ENCODE measurements at regions not wholly inside any gene's neighbourhood (a gene's known extent, or its start where the extent isn't known, plus 50 kb on each side); places are given as distances from the start of the nearest gene placed in this dataset.

DNA sequence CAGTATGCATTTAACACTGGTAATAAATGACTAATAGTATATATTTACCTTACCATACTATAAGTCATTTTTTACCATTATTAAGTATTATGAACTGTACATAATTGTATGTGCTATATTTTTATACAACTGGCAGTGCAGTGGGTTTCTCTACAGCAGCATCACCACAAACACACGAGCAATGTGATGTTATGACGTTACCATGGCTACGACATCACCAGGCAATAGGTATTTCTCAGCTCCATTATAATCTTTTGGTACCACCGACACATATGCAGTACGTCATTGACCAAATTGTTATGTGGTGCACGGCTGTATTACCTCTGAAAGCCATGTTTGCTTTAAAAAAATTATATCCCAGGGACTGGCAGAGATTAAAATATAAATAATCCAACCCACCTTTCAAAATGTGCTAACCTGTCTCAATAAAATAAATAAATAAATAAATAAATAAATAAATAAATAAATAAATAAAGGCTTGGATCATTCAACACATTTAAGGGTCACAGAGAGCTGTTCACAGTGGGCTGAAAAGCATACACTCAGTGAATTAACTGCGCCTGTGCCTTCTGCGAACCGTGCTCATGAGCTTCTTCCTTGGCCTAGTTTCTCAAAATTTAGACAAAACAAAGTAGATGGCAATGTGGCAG, 121.4 kb upstream of the SLC35F3 start:
- Histone ChIP-seq H2AFZ (ENCODE audit: control insufficient read depth, low read depth, low read length) (no peak overlapping the region), H3K27me3 (replicated peaks in 1 of 2; ENCODE audit: control insufficient read depth in 2 of 2, insufficient read depth in 2 of 2, low read length in 1 of 2) (no peaks in the 10 kb centered on the region), H4K20me1 (ENCODE audit: control insufficient read depth, insufficient read depth) (no peaks in the 10 kb centered on the region), H3K4me2 (ENCODE audit: control insufficient read depth, insufficient read depth) (no peak overlapping the region), H3K9ac (ENCODE audit: control insufficient read depth, insufficient read depth, low read length) (no peak overlapping the region), H3K4me3 (no peak overlapping the region), H3K4me1 (ENCODE audit: control insufficient read depth, insufficient read depth, low read length) (no peaks in the 10 kb centered on the region), H3K79me2 (ENCODE audit: control insufficient read depth, insufficient read depth, low read length) (no peaks in the 10 kb centered on the region), H3K9me3 (replicated peaks; ENCODE audit: control insufficient read depth, insufficient read depth, low read length) (no peaks in the 10 kb centered on the region; the same call in 2 of the 3 replicates), H3K36me3 (ENCODE audit: control insufficient read depth in 2 of 2, insufficient read depth in 2 of 2, low read length in 1 of 2) (no peaks in the 10 kb centered on the region), H3K27ac (ENCODE audit: control insufficient read depth, insufficient read depth) (no peak overlapping the region)
- 66% methylated on average over 9 of the region's 9 CpGs for WGBS (ENCODE audit: insufficient coverage, insufficient replicate concordance, low lambda C conversion rate, missing lambda C conversion rate)
- FAIRE-seq (no peak), DNase-seq (ENCODE audit: low read depth, low spot score) (no peak), ATAC-seq (no peak)
- BruUV-seq (replicated peaks), result no TSS peak
- in situ Hi-C loops (cut with MboI), result no loop called here
- ChIA-PET POLR2A (interaction anchor here (0.5 kb wide), 1 partner anchor 126 kb away, joined by 5 read pairs; no protein-coding TSS in a partner anchor), CTCF (interaction anchor here (0.7 to 2.2 kb wide), 6 partner anchors 8 to 343 kb away, joined by 3 to 9 read pairs (median 4); no protein-coding TSS in a partner anchor), RAD21 (ENCODE audit: unreplicated experiment) (interaction anchor here (1.0 to 1.2 kb wide), 4 partner anchors 9 to 343 kb away, joined by 3 to 7 read pairs (median 3); no protein-coding TSS in a partner anchor), SMC1A (ENCODE audit: uncharacterized antibody, unreplicated experiment) (interaction anchor here (0.9 to 2.3 kb wide), 3 partner anchors 13 to 342 kb away, joined by 3 to 9 read pairs (median 6); no protein-coding TSS in a partner anchor)
- intact Hi-C loops (cut with micrococcal nuclease; ENCODE audit: unreplicated experiment), result no loop called here
- TF ChIP-seq KAT2A (conservative IDR thresholded peaks at IDR 0.05; ENCODE audit: control insufficient read depth, low read depth, low read length) (no peak), CREB1 (IDR thresholded peaks at IDR 0.05; ENCODE audit: low read depth) (no peak), KLF5 (IDR thresholded peaks at IDR 0.05; ENCODE audit: partially characterized antibody) (no peak), ATF7 (IDR thresholded peaks at IDR 0.05; ENCODE audit: low read depth) (no peak), MYB (IDR thresholded peaks at IDR 0.05; ENCODE audit: borderline replicate concordance, low read depth, low read length) (no peak)

DNA sequence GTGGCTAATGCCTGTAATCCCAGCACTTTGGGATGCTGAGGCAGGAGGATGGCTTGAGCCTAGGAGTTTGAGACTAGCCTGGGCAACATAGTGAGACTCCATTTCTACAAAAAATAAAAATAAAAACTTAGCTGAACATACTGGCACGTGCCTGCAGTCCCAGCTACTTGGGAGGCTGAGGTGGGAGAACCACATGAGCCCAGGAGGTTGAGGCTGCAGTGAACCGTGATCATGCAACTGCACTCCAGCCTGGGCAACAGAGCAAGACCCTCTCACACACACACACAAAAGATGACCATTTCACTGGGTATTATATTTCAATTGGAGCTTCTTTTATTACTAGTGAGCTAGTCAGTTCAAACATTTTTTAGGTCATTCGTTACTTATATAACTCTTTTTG, 116.9 kb upstream of the SLC35F3 start:
- intact Hi-C loops (cut with micrococcal nuclease; ENCODE audit: unreplicated experiment) (no loop called here), in situ Hi-C loops (cut with MboI) (no loop called here)
- DNase-seq (ENCODE audit: low read depth, low spot score), result no peak
- ATAC-seq, result no peak
- FAIRE-seq, result no peak
- no peaks in the 10 kb centered on the region for H3K27me3 ChIP-seq (replicated peaks in 1 of 2; ENCODE audit: control insufficient read depth in 2 of 2, insufficient read depth in 2 of 2, low read length in 1 of 2)
- H3K4me2 ChIP-seq (ENCODE audit: control insufficient read depth, insufficient read depth), result no peak overlapping the region
- H4K20me1 ChIP-seq (ENCODE audit: control insufficient read depth, insufficient read depth), result no peaks in the 10 kb centered on the region
- CTCF ChIA-PET, result interaction anchor here (1.0 to 2.8 kb wide), 2 partner anchors 346 to 394 kb away, joined by 3 to 15 read pairs; no protein-coding TSS in a partner anchor
- BruUV-seq (replicated peaks), result no TSS peak
- 33% methylated on average over 3 of the region's 3 CpGs for WGBS (ENCODE audit: insufficient coverage, insufficient replicate concordance, low lambda C conversion rate, missing lambda C conversion rate)
- no peak overlapping the region for H2AFZ ChIP-seq (ENCODE audit: control insufficient read depth, low read depth, low read length)
- no peaks in the 10 kb centered on the region for H3K4me1 ChIP-seq (ENCODE audit: control insufficient read depth, insufficient read depth, low read length)
- H3K27ac ChIP-seq (ENCODE audit: control insufficient read depth, insufficient read depth), result no peak overlapping the region
- H3K9me3 ChIP-seq (replicated peaks; ENCODE audit: control insufficient read depth, insufficient read depth, low read length), result no peaks in the 10 kb centered on the region
- POLR2A ChIA-PET, result interaction anchor here (0.5 kb wide), 1 partner anchor 276 kb away, joined by 4 read pairs; no protein-coding TSS in a partner anchor
- H3K36me3 ChIP-seq (ENCODE audit: control insufficient read depth in 2 of 2, insufficient read depth in 2 of 2, low read length in 1 of 2), result no peaks in the 10 kb centered on the region
- SMC1A ChIA-PET (ENCODE audit: uncharacterized antibody, unreplicated experiment), result interaction anchor here (0.5 to 2.5 kb wide), 4 partner anchors 8 to 348 kb away, joined by 3 to 12 read pairs (median 4); no protein-coding TSS in a partner anchor
- RAD21 ChIA-PET (ENCODE audit: unreplicated experiment), result interaction anchor here (2.0 to 2.5 kb wide), 2 partner anchors 114 to 347 kb away, joined by 6 to 8 read pairs; no protein-coding TSS in a partner anchor
- no peaks in the 10 kb centered on the region for H3K79me2 ChIP-seq (ENCODE audit: control insufficient read depth, insufficient read depth, low read length)
- H3K9ac ChIP-seq (ENCODE audit: control insufficient read depth, insufficient read depth, low read length), result no peak overlapping the region
- H3K4me3 ChIP-seq, result no peak overlapping the region
- TF ChIP-seq SMAD5 (IDR thresholded peaks at IDR 0.05; ENCODE audit: low read depth) (no peak), SIX5 (IDR thresholded peaks at IDR 0.05; ENCODE audit: low read depth, low read length, severe bottlenecking) (no peak), POLR2AphosphoS2 (IDR thresholded peaks at IDR 0.05; ENCODE audit: low read depth, low read length) (no peak), STAT1 (conservative IDR thresholded peaks at IDR 0.05) (no peak), CBX5 (IDR thresholded peaks at IDR 0.05; ENCODE audit: low read depth) (no peak), ATF7 (IDR thresholded peaks at IDR 0.05; ENCODE audit: low read depth) (no peak), HDAC6 (IDR thresholded peaks at IDR 0.05; ENCODE audit: unreplicated experiment) (no peak), MEF2A (IDR thresholded peaks at IDR 0.05; ENCODE audit: insufficient read depth, low read depth, low read length) (no peak)
- TF ChIP-seq, protein P1, sequence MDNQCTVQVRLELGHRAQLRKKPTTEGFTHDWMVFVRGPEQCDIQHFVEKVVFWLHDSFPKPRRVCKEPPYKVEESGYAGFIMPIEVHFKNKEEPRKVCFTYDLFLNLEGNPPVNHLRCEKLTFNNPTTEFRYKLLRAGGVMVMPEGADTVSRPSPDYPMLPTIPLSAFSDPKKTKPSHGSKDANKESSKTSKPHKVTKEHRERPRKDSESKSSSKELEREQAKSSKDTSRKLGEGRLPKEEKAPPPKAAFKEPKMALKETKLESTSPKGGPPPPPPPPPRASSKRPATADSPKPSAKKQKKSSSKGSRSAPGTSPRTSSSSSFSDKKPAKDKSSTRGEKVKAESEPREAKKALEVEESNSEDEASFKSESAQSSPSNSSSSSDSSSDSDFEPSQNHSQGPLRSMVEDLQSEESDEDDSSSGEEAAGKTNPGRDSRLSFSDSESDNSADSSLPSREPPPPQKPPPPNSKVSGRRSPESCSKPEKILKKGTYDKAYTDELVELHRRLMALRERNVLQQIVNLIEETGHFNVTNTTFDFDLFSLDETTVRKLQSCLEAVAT (IDR thresholded peaks at IDR 0.05), result no peak
- TF ChIP-seq, protein P2, sequence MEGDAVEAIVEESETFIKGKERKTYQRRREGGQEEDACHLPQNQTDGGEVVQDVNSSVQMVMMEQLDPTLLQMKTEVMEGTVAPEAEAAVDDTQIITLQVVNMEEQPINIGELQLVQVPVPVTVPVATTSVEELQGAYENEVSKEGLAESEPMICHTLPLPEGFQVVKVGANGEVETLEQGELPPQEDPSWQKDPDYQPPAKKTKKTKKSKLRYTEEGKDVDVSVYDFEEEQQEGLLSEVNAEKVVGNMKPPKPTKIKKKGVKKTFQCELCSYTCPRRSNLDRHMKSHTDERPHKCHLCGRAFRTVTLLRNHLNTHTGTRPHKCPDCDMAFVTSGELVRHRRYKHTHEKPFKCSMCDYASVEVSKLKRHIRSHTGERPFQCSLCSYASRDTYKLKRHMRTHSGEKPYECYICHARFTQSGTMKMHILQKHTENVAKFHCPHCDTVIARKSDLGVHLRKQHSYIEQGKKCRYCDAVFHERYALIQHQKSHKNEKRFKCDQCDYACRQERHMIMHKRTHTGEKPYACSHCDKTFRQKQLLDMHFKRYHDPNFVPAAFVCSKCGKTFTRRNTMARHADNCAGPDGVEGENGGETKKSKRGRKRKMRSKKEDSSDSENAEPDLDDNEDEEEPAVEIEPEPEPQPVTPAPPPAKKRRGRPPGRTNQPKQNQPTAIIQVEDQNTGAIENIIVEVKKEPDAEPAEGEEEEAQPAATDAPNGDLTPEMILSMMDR (IDR thresholded peaks at IDR 0.05 in 2 of 3, conservative IDR thresholded peaks at IDR 0.05 in 1 of 3; ENCODE audit: control insufficient read depth in 2 of 3, extremely low read depth in 1 of 3, insufficient read depth in 1 of 3, low read depth in 3 of 3, low read length in 3 of 3), result no peak

Data from GM12878 (cell line).